CD4-positive, alpha-beta T cell treated with Interleukin-2 at 100 ng/mL for 4 hours (primary cell): ENCODE measurements at regions not wholly inside any gene's neighbourhood (a gene's known extent, or its start where the extent isn't known, plus 50 kb on each side); places are given as distances from the start of the nearest gene placed in this dataset.
"Not testable (repeated sequence)": the region's sequence is repeated elsewhere in the genome, so short reads cannot be mapped to it uniquely, and the experiment has no call there.

Experiments used
- DNase-seq: peaks from one replicate; pipeline ENCODE4 v3.0.0-alpha.2; 2020; ENCODE audit warnings: low spot score

DNA sequence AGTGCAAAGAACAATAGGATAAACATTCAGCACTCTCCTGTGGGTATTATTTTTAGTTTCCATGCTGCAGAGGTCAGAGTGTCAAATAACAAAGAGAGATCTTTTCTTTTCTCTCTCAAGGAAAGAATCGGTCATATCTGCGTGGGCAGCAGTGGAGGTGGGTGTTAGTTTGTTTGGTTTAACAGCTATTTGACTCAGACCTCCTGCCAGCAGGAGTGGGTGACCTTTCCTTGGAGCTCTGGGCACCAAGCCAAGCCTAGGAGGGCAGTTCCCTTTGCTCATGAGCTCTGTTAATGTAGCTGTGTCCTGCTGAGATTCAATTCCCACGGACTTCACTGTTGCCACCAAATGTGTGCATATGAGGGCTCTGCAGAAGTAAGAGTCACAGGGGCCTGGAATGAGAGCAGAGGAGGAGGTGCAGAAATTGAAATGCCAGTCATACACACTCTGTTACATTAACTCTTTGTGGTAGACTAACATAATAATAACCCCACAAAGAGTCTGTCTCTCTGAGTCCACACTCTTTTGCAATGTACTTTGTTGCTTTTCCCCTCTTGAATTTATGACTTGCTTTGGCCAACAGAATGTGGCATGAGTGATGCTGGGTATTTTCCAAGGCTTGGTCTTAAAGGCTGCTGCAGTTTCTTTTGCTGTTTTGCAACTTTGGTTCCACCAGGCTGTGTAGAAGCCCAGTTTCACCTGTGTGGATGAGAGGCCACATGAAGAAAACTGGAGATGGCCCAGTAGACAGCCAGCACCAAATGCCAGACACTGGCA lies 76.0 kb upstream of the GRK3 start:
- no peak for DNase-seq

DNA sequence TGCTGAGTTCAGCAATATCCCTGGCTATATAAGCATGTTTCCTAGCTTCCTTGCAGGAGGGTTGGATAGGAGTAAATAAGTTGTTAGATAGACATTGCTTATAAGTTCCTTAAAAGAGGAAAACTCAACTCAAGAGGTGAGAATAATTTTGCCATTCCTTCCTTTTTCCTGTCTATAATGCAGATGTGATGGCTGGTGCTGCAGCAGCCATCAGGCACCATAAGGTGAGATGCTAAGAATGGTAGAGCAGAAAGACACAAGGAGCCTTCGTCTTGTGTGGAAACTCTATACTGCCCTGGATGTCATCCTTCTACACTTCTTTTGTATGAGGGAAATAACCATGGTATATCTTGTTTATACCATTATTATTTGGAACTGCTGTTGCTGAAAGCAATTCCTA lies 74.5 kb upstream of the GRK3 start:
- no peak for DNase-seq

DNA sequence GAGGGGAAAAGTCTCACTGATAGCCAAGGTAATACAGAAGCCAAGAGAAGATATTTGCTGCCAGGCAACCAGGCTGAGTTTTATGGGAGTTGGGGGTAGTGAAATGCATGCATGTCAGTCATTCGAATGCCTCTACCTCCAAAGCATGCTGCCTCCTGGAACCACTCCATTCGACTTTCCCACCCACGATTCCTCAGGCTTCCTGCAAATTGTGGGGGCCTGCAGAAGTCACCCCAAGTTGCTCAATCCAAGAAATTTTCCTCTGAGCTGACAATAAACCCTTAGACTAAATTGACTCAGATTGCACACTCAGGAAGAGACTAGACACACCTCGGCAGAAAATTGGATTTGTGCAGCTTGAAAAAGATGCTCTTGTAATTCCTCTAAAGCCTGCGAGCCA lies 73.6 kb upstream of the GRK3 start:
- no peak for DNase-seq

DNA sequence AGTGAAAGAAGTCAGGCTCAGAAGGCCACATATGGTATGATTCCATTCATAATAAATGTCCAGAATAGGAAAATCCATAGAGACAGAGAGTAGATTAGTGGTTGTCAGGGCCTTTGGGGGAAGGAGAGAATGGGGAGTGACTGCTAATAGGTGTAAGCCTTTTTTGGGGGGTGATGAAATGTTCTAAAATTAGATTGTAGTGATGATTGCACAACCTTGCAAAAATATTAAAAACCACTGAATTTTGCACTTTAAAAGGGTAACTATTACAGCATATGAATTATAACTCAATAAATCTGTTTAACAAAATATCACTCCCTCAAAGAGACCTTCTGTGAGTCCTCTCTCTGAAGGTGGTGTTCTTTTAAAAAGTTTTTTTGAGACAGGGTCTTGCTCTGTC lies 72.3 kb upstream of the GRK3 start:
- DNase-seq = no peak

DNA sequence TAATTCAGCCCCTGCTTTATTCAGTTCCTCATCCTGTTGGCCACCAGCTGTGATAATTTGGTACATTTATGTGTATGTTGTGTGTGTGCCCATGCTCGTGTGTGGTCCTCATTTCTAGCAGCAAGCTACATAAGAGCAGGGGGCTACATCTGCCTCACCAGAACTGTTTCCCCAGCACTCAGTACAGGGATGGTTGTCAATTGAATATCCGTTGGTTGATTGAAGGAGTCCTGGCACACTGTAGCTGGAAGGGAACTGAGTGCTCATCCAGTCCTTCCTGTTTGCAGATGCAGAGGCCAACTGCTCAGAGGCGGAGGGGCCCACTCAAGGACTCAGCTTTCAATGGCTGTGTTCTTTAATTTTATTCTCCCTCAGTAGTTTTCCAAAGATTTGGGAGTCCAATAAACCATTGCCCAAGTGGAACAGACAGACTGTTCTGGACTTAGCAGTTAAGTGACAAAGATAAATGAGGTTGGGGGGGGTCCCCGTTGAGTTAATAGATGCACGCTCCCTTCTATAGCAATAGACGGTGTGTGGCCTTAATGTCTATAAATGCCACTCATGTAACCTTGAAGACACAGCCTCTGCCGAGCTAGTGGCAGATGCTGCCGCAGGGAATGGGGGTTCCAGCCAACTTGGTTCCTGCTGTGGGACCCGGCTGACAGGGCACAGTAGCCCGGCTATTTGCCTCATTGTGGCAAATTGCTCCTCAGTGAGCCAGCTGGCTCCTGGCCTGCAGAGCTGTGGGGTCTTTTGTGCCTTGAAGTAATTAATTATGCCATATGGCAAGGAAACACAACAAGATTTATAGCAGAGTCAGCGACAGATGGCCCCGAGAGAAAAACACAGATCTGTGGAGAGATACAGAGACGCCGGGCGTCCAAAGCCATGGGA lies 71.4 kb upstream of the GRK3 start:
- no peak for DNase-seq

DNA sequence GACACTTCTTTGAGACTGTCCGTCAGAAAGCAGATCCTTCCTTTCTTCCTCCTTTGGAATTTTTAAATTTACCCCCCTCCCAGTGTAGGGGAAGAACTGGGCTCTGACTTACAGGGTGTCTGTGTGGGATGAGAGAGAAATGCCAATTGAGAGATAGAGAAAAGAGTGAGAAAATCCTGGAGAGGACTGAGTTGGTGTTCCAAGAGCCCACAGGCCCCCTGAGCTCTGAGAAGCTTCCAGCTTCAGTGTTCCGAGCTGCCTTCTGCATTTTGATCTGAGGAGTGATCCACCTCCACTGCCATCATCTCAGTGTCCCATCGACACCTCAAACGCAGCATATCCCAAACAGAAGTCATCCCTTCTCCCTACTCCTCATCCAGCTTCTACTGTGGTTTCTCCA lies 70.7 kb upstream of the GRK3 start:
- DNase-seq = no peak

DNA sequence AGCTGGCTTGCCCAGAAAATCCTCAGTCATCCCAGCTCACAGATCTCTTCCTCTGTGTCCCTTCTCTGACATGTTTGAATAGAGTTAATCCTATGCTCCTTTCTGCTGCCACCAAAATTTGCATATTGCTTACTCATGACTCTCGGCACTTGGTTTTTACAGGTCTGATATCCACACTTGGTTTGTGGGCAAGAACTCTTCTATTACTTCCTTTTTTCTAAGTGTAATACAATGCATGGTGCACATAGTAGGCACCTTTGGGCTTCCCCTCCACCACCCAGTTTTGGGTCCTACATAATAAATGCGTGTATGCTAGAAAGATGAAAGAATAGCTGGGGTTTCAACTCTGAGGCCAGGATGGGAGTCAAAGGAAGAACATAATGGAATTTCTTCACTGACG lies 69.7 kb upstream of the GRK3 start:
- DNase-seq = no peak

DNA sequence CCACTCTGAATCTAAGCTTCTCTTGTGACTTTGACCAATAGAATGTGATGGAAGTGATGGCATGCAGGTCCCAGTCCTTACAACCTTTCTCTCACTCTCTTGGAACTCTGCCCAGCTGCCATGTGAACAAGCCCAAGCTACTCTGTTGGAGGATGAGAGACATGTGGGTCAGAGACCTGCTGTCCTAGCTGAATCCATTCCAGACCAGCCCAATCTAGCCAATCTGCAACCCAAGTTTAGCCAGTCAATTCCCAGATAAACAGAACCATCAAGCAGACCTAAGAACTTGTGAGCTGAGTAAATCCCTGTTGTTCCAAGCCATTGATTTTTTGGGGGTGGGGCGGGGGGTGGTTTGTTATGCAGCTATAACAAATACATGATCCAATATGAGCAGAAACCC lies 69.2 kb upstream of the GRK3 start:
- DNase-seq = no peak

DNA sequence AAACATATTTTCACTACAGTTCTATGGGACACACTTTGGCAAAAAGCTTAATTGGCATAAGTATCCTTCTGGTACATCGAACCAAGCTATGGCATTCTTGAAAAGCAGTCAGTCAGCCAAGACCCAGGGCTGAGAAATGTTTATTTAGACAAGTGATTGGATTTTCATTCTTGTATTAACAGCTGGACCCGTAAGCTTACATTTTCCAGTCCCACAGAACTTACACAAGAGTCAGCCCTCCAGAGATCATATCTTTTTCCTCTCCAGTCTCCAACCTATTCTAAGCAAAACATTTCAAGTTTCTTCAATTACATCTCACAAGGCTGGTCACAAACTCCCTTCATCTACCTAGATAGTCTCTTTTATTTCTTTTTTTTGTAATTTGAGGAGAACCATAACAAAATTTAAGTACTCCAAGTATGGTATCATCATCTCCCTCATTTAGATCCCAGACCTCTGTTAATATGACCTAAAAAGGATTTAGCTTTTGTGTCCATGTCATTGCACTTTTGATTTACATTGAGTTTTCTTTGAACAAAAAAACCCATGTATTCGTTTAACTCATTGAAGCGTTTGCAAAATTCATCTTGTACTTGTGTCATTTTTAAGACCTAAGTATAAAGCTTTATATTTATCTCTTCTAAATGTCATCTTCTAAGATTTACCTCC lies 67.9 kb upstream of the GRK3 start:
- DNase-seq = no peak

DNA sequence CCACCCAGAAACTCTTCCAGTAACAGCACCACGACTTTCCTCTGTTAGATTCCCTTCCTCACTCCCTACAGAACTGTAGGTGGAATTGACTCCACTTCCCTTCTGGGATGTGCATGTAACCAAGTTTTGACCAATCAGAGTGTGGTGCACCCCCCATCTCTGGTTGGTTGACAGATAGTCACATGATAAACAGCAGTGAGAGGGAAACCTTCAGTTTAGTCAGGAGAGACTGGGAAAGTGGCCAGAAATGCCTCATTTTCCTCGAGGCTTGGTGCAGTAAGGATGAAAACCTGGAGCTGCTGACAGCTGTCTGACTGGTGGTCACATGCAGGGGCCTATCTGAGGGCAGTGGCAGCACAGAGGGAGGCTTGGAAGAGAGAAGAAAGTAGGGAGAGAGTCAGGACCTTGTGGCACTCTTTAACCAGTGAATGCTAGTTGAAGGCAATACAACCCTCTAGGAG lies 67.3 kb upstream of the GRK3 start:
- no peak for DNase-seq

DNA sequence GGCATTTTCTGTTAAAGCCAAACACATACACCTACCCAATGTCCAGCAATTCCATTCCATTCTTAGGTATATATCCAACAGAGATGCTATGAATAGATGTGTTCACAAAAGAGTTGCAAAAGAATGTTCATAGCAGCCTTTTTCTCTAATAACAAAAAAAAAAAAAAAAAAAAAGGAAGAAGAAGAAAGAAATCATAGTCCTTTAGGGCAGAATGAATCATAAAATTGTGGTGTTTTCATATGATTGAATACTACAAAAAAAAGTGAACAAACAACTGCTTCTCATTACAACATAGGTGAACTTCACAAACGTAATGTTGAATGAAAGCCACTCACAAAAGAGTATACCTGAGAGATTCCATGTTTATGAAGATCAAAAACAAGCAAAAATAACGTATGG lies 66.8 kb upstream of the GRK3 start:
- DNase-seq = no peak

DNA sequence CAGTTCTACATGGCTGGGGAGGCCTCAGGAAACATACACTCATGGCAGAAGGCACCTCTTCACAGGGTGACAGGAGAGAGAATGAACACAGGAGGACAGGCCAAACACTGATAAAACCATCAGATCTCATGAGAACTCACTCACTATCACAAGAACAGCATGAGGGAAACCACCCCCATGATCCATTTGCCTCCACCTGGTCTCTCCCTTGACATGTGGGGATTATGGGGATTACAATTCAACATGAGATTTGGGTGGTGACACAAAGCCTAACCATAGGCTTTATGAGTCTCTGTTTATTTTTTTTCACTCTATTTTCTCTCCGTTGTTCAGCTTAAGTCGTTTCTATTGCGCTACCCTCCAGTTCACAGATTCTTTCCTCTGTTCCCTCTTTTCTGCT lies 63.8 kb upstream of the GRK3 start:
- not testable (repeated sequence) for DNase-seq

DNA sequence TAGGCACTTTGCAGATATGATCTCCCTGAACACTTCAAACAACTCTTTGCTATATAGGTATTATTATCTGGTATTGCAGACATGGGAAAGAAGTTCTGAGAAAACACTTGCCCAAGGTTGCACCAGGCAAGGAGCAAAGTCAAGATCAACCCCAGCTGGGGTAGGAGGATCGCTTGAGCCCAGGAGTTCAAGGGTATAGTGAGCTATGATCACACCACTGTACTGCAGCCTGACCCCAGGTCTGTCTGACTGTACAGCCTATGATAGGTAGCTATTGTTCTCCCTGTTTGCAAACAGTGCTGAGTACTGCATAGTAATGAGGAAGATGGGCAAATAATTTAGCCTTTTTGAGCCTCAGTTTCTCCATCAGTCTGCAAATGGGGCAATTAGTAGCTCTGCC lies 60.5 kb upstream of the GRK3 start:
- not testable (repeated sequence) for DNase-seq

DNA sequence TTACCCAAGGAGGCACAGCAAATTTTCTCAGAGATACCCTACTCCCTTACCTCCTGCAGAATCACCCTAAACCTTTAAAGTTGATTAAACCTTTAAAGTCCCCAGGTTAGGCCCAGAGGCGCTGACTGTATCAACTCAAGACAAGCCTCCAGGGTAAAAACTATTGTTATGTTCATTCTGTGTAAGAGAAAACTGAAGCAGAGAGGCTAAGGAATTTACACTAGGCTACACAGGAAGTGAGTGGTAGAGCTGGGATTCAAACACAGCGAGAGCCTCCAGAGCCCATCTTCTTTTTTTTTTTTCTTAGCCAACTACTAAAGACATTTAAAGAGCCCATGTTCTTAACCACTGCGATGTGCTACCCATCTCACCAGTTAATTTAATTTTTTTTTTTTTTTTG lies 56.3 kb upstream of the GRK3 start:
- no peak for DNase-seq

DNA sequence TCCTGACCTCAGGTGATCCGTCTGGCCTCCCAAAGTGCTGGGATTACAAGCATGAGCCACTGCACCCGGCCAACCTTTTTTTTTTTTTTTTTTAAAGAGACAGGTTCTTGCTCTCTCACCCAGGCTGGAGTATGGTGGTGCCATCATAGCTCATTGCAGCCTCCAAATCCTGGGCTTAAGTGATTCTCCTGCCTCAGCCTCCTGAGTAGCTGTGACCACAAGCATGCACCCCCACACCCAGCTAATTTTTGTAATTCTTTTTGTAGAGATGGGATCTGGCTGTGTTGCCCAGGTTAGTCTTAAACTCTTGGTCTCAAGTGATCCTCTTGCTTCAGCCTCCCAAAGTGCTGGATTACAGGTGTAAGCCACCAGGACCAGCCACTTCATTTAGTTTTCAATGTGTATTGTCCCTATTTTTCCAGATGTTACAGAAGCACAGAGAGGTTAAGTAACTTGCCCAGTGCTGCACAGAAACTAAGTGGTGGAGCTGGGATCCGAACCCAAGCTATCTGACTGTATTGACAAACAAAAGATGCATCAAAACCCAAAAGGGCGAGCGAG lies 55.6 kb upstream of the GRK3 start:
- no peak for DNase-seq

DNA sequence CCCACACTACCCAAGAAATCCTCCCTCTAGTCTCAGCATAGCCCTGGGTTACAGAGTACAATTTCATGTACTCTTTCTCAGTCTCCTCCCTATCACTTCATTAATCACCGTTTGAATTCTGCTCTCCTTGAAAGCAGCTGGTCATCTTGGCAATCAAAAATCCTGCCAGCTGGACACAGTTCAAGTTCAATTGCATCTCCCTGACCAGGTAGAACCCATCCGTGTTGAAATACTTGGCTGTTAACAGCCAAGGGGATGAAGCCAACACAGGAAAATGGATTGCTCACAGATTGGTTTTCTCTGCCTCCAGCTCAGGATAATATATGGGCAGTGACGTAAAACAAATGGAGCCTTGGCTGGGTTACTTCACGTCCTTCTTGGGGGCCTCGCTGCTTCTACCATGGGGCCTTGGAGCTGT lies 55.1 kb upstream of the GRK3 start:
- DNase-seq = no peak

DNA sequence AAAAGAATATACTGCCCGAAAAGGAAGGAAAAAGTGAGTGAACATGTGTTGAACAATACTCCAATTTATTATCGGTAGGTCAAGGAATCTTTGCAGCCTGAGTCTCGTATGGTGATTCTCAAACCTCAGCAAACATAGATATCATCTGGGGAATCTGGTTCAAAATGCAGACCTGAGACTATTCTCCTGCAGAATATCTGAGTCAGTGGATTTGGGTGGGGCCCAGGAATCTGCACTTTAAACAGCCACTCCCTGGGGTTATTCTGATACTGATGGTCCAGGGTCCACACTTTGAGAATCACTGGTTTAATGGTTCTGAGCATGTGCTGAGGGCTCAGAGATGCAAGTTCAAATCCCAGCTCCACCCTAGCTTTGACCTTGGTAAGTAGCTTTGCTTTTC lies 53.6 kb upstream of the GRK3 start:
- no peak for DNase-seq

DNA sequence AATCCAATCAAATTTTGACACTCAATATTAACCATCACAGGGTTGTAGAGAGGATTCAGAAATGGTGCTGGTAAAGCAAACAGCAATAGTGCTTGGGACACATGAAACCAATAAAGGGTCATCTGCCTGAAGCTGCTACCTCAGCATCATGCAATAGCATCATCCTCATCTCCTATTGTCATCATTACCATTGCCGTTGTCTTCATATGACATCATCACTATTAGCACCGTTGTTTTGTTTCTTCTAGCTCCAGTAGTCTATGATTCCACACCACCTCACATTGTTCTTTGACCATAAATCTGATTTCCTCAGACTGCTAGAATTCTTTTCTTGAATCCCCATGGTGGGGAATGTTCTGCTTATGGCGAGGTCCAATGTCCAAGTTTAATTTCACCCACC lies 52.8 kb upstream of the GRK3 start:
- DNase-seq = no peak

DNA sequence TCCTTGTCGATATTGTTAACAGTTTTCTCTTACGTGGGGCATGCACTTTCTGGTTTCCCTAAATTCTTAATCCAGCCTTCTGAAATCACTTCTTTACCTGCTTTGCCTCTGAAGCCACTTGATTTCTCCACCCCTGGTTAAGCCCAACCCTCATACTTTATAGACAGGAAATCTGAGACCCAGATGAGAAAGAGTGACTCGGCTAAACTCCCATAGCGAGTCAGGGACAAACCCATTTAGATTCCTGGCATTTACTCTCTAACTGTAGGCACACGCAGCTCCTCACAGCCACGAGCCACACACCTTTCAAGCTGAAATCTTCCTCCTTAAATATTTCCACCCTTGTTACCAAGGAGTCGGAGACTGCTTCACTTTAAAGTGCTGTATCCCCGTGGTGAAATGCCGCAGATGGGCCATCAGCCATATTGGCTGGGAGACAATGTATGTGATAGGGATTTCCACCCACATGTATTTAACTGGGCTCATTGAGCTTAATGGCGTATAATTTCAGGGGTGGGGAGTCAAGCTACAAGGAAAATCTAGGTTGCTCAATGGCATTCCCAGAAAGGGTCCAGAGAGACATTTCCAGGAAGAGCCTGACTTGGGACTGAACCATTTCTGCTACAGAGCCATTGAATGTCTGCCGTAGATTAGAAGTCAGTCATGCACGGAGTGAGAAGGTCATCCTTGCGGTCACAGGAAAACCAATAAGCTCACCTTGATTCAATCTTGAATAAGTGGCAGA lies 49.9 kb upstream of the GRK3 start:
- no peak for DNase-seq
